Fibroblast of the aortic adventitia (primary cell): ENCODE measurements at regions not wholly inside any gene's neighbourhood (a gene's known extent, or its start where the extent isn't known, plus 50 kb on each side); places are given as distances from the start of the nearest gene placed in this dataset.

ENCODE experiments used
- DNase-seq: peaks from one replicate; pipeline ENCODE4 v3.0.0-alpha.2; 2010; ENCODE audit warnings: low read depth
- H3K4me3 ChIP-seq: 2 replicates; pipeline ENCODE4 v1.5.1; 2011; ENCODE audit warnings: low read depth, mild to moderate bottlenecking, control low read depth, low read length, moderate library complexity
- CTCF ChIP-seq: IDR thresholded peaks from 2 replicates; pipeline ENCODE4 v1.5.1; 2011; ENCODE audit warnings: mild to moderate bottlenecking, low read length, control low read depth, inconsistent platforms; ENCODE audit not compliant: insufficient read depth

GRCh38 chr13:44698066-44698465 is 121.9 kb upstream of the TSC22D1 start:
- H3K4me3 ChIP-seq = no peak overlapping the region
- DNase-seq = no peak
- no peak for TF ChIP-seq CTCF

DNA sequence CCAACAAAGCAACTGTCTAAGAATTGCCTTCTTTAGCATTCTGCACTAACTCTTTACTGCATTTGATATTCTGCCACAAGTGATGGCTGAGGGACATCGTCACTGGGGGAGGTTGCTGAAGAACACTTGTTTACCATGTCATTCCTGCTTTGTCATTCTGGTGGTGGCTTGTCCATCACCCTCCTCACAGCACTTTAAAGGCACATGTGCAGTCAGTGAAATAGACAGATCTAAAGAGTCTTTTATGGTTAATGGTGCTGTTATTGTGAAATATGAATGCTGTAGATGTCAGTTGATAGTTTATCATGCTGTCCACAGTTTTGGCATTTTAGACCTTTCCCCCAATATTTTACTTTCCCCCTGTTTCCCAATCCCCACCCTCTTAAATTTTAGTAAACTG is 120.9 kb upstream of the TSC22D1 start:
- no peak for DNase-seq
- TF ChIP-seq CTCF = no peak
- H3K4me3 ChIP-seq = no peak overlapping the region

- no peak overlapping the region for H3K4me3 ChIP-seq
- DNase-seq = no peak
- TF ChIP-seq CTCF = no peak
These were observed 119.4 kb upstream of the TSC22D1 start for GRCh38 chr13:44695520-44695919.

DNA sequence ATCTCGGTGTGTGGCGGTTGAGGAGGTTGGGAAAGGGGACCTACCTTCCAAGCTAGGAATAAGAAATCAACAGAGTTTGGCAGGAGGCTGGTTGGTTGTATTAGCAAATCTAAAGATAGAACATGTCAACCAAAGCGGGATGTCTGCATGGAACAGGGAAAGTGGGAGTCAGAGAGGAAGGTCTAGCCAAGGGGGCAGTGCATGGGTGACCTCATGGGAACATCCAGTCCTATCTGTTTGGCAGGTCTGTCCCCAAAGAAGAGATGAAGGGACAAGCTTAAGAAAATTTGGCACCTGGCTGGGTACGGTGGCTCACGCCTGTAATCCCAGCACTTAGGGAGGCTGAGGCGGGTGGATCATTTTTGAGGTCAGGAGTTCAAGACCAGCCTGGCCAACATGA is 118.7 kb upstream of the TSC22D1 start:
- no peak for DNase-seq

GRCh38 chr13:44694291-44694690 is 118.2 kb upstream of the TSC22D1 start:
- no peak overlapping the region for H3K4me3 ChIP-seq
- no peak for DNase-seq
- no peak for TF ChIP-seq CTCF

More for the DNA sequence above, 118.7 kb upstream of the TSC22D1 start:
- H3K4me3 ChIP-seq = no peak overlapping the region
- no peak for TF ChIP-seq CTCF

GRCh38 chr13:44693156-44693764 is 117.1 kb upstream of the TSC22D1 start:
- H3K4me3 ChIP-seq = no peak overlapping the region
- no peak for TF ChIP-seq CTCF
- peak; percentile 26 for DNase-seq

- TF ChIP-seq CTCF = no peak
- H3K4me3 ChIP-seq = no peak overlapping the region
- no peak for DNase-seq
These were observed 116.1 kb upstream of the TSC22D1 start for GRCh38 chr13:44692173-44692713.
